Heart left ventricle (tissue), 16 donors: ENCODE measurements at regions not wholly inside any gene's neighbourhood (a gene's known extent, or its start where the extent isn't known, plus 50 kb on each side); places are given as distances from the start of the nearest gene placed in this dataset.

Experiments used
- ATAC-seq, 4 donors: fragments of 200-7000 bp; cut with Tn5 transposase; one replicate each; pipeline ENCODE4 v1.9.1; 2020 to 2022; ENCODE audit warnings: moderate library complexity in 4 of 4, mild to moderate bottlenecking in 3 of 4, moderate number of reproducible peaks in 1 of 4
- DNase-seq, 5 donors: peaks; one replicate each; pipeline ENCODE4 v3.0.0-alpha.2; 2020
- H3K27ac ChIP-seq, 12 donors: fragments of 200-600 bp; sonication (generic) in 4 of 12; one replicate each; pipeline versions ENCODE4 v1.5.0 to v1.8.0; 2016 to 2022; ENCODE audit warnings: mild to moderate bottlenecking in 2 of 12
- H3K27me3 ChIP-seq, 9 donors: fragments of 200-600 bp; sonication (generic) in 2 of 9; one replicate each; pipeline versions ENCODE4 v1.5.1 to v1.8.0; 2016 to 2022; ENCODE audit warnings: mild to moderate bottlenecking in 3 of 9
- H3K36me3 ChIP-seq, 9 donors: fragments of 200-600 bp; sonication (generic) in 2 of 9; one replicate each; pipeline versions ENCODE4 v1.5.0 to v1.8.0; 2018 to 2022; ENCODE audit warnings: mild to moderate bottlenecking in 2 of 9
- H3K4me1 ChIP-seq, 12 donors: fragments of 200-600 bp; sonication (generic) in 4 of 12; one replicate each; pipeline versions ENCODE4 v1.5.0 to v1.8.0; 2016 to 2022; ENCODE audit warnings: mild to moderate bottlenecking in 3 of 12
- H3K4me3 ChIP-seq, 12 donors: fragments of 200-600 bp; sonication (generic) in 4 of 12; one replicate each; pipeline versions ENCODE4 v1.5.0 to v1.8.0; 2017 to 2022; ENCODE audit warnings: mild to moderate bottlenecking in 9 of 12, moderate library complexity in 4 of 12
- H3K9me3 ChIP-seq, 12 donors: fragments of 200-600 bp; sonication (generic) in 4 of 12; one replicate each; pipeline versions ENCODE4 v1.5.0 to v1.8.0; 2016 to 2022; ENCODE audit warnings: mild to moderate bottlenecking in 1 of 12
- POLR2A ChIP-seq, 2 donors: fragments of 450-650 bp; IDR thresholded peaks; one replicate each; pipeline ENCODE4 v1.6.1; 2017; ENCODE audit warnings: antibody characterized with exemption in 2 of 2, mild to moderate bottlenecking in 2 of 2, moderate library complexity in 2 of 2
- WGBS, 4 donors: extraction: QIAGEN DNeasy Blood & Tissue Kit in 2 of 4; methylation state at CpG; one replicate each; pipeline versions ENCODE4 v1.1.5 to v1.1.7; 2013 to 2018; 5-methylcytosine and 5-hydroxymethylcytosine counted together
- intact Hi-C, 10 donors: fragments of 100-400 bp; cut with DNase I; formaldehyde crosslinking; loops; one replicate each; pipeline versions ENCODE4 v1.11.1 to v1.14.2; 2022
- TF ChIP-seq, protein P1 (sequence below), 12 donors: fragments of 200-600 bp; sonication (generic) in 4 of 12; IDR thresholded peaks; one replicate each; pipeline versions ENCODE4 v1.5.0 to v1.8.0; 2018 to 2022; ENCODE audit warnings: antibody characterized with exemption in 12 of 12, mild to moderate bottlenecking in 5 of 12
- donor health status: ischemic (EF 13 %, LVEDD 7.1; RV severe dilation, severe dysfunction).
- donor health status: healthy with polysubstance abuse.
- donor health status: DM: no; HTN: yes; CAD: no.
- donor health status: DM: no; HTN: no; CAD: no.
- donor health status: ischemic (EF 25% LVEDD 6.9; RV normal size, moderate dysfunction).
- donor health status: ischemic (EF 25% LVEDD 5.7; RV mildly dilated, moderate dysfunction).
- donor health status: healthy.
- donor health status: DM: yes; HTN: yes; CAD: no.
- donor health status: ischemic (EF 35%, LVEDD 5.7; RV mildly dilated, moderate dysfunction).
- donor health status: nonischemic (EF 11% LVEDD 7.7; RV severe dilation, severe dysfunction).
- donor health status: DM: yes; HTN: yes; CAD: no.
- donor health status: PGD.
- donor health status: ischemic (EF 29% LVEDD 5.4; RV normal size, mild dysfunction).
- donor health status: nonischemic (EF 23%, LVEDD 6.1; RV moderate dilation, normal function).

DNA sequence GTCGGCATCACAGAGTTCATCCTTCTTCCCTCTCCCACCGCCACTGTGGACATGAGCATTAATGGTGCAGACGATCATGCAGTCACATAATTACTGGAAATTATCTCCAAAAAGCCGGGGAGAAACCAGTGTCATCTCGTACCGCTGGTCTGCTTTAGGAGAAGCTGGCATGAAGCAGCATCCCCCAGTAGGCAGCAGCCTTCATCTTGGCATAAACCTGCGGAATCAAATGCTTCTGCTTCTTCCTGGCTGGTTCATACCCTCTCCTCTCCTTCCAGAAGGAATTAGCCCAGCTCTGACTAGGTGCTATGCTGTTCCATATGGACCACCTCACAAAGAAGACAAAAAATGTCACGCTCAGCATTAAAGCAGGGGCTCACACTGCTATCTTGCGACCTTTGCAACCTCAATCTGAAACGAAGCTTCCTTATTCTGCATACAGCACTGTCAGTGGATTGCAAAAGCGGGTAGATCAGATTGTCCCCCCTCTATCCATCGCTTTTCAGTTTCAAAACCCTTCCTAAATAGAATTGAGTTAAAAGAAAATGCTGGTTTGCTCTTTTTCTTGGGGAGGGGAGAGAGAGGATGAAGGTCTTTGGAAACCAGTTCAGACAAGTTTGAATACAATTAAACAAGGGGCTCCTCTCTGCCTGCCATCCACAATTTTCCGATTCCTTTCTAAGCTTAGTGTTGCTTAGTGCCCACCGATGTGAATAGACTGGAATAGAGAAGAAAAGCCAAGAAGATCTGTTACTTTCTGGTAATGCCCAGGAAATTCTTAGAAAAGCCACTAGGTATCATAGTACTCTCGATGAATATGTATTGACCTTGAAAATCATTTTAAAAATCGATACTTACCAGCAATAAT is 212.1 kb upstream of the ZNF521 start:
- no peak overlapping the region for H3K4me3 ChIP-seq
- no peak overlapping the region for H3K27ac ChIP-seq
- no peaks in the 10 kb centered on the region for H3K9me3 ChIP-seq
- 89 to 92% (median 90%) methylated on average over 16 of the region's 16 CpGs for WGBS, 4 donors
- TF ChIP-seq, protein P1, sequence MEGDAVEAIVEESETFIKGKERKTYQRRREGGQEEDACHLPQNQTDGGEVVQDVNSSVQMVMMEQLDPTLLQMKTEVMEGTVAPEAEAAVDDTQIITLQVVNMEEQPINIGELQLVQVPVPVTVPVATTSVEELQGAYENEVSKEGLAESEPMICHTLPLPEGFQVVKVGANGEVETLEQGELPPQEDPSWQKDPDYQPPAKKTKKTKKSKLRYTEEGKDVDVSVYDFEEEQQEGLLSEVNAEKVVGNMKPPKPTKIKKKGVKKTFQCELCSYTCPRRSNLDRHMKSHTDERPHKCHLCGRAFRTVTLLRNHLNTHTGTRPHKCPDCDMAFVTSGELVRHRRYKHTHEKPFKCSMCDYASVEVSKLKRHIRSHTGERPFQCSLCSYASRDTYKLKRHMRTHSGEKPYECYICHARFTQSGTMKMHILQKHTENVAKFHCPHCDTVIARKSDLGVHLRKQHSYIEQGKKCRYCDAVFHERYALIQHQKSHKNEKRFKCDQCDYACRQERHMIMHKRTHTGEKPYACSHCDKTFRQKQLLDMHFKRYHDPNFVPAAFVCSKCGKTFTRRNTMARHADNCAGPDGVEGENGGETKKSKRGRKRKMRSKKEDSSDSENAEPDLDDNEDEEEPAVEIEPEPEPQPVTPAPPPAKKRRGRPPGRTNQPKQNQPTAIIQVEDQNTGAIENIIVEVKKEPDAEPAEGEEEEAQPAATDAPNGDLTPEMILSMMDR (IDR thresholded peaks at IDR 0.05): no peak
- TF ChIP-seq POLR2A (IDR thresholded peaks at IDR 0.05): no peak
- H3K4me1 ChIP-seq: no peaks in the 10 kb centered on the region
- intact Hi-C loops: loop anchor here in 3 of 10 donors (10.0 kb wide), 7 partner anchors 51 to 689 kb away; partner anchors contain the start of gene ZNF521 (in 1 of the 3)
- no peaks in the 10 kb centered on the region for H3K36me3 ChIP-seq
- DNase-seq: no peak
- no peaks in the 10 kb centered on the region for H3K27me3 ChIP-seq
- ATAC-seq: no peak

- ATAC-seq: no peak
Observed at GRCh38 chr18:25563346-25563745, 211.4 kb upstream of the ZNF521 start.

DNA sequence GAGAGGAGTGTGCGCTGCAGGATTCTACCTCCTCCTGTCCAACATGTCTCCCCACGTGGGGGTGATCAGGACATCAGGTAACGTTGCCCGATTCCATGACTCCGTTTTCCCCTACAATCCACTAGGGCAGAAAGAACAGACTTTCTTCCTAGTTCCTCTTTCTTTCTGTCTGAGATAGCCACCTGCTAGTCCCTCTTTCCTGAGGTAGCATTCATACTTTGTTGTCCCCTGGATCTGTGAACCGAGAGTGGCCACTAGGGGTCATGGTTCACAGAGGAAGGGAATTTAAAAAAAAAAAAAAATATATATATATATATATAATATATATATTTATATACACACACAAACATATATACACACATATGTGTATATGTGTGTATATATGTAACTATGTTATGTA is 210.0 kb upstream of the ZNF521 start:
- intact Hi-C loops: loop anchor here in 3 of 10 donors (10.0 kb wide), 7 partner anchors 53 to 687 kb away; partner anchors contain the start of gene ZNF521 (in 1 of the 3)
- no peak for ATAC-seq

More at GRCh38 chr18:25563346-25563745, 211.4 kb upstream of the ZNF521 start:
- Histone ChIP-seq H3K4me3 (no peak overlapping the region), H3K9me3 (no peaks in the 10 kb centered on the region), H3K36me3 (no peaks in the 10 kb centered on the region), H3K27me3 (no peaks in the 10 kb centered on the region), H3K4me1 (no peaks in the 10 kb centered on the region), H3K27ac (no peak overlapping the region)
- intact Hi-C loops: loop anchor here in 3 of 10 donors (10.0 kb wide), 7 partner anchors 51 to 689 kb away; partner anchors contain the start of gene ZNF521 (in 1 of the 3)
- 86 to 89% (median 87%) methylated on average over 3 of the region's 3 CpGs for WGBS, 4 donors
- TF ChIP-seq POLR2A (IDR thresholded peaks at IDR 0.05): no peak
- TF ChIP-seq, protein P1 (IDR thresholded peaks at IDR 0.05): no peak
- DNase-seq: no peak

More for the DNA sequence above, 210.0 kb upstream of the ZNF521 start:
- no peaks in the 10 kb centered on the region for H3K9me3 ChIP-seq
- 64 to 75% (median 69%) methylated on average over 6 of the region's 6 CpGs for WGBS, 4 donors
- no peak overlapping the region for H3K4me3 ChIP-seq
- H3K4me1 ChIP-seq: peaks cover 0 to 1% (median 0%) of the 10 kb centered on the region in 12 donors
- no peak for DNase-seq
- H3K36me3 ChIP-seq: no peaks in the 10 kb centered on the region
- no peaks in the 10 kb centered on the region for H3K27me3 ChIP-seq
- H3K27ac ChIP-seq: no peak overlapping the region
- TF ChIP-seq, protein P1 (IDR thresholded peaks at IDR 0.05): peak in 7 of 12 donors; percentile 12 to 37 (median 26)
- TF ChIP-seq POLR2A (IDR thresholded peaks at IDR 0.05): no peak
